OCI-LY3 (cell line): ENCODE measurements at regions not wholly inside any gene's neighbourhood (a gene's known extent, or its start where the extent isn't known, plus 50 kb on each side); places are given as distances from the start of the nearest gene placed in this dataset.

ENCODE experiments used
- EZH2phosphoT487 ChIP-seq: fragments of 200-600 bp; shearing (Covaris generic); IDR thresholded peaks from 2 replicates; pipeline ENCODE4 v1.6.1; 2018; ENCODE audit warnings: antibody characterized with exemption, mixed run types, low read depth
- TF ChIP-seq, protein P1 (sequence below): fragments of 200-600, 300-600 bp; sonication (generic); IDR thresholded peaks from 2 replicates; pipeline ENCODE4 v1.5.1; 2014; ENCODE audit warnings: antibody characterized with exemption, low read length, low read depth

DNA sequence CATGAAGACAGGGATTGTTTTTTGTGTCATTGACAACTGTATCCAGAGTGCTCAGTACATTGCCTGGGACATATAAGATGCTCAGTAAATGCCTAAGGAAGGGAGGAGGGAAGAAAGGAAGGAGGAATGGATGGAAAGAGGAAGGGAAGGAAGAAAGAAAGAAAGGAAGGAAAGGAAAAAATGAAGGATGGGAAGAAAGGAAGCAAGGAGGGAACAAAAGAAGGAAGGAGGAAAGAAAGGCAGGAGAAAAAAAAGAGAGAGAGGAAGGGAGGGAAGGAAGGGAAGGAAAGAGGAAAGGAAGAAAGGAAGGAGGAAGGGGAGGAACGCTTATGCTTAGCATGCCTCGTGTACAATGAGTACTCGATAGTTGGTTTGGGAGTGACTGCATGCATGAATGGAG, 514.7 kb downstream of the RPS24 start:
- TF ChIP-seq, protein P1, sequence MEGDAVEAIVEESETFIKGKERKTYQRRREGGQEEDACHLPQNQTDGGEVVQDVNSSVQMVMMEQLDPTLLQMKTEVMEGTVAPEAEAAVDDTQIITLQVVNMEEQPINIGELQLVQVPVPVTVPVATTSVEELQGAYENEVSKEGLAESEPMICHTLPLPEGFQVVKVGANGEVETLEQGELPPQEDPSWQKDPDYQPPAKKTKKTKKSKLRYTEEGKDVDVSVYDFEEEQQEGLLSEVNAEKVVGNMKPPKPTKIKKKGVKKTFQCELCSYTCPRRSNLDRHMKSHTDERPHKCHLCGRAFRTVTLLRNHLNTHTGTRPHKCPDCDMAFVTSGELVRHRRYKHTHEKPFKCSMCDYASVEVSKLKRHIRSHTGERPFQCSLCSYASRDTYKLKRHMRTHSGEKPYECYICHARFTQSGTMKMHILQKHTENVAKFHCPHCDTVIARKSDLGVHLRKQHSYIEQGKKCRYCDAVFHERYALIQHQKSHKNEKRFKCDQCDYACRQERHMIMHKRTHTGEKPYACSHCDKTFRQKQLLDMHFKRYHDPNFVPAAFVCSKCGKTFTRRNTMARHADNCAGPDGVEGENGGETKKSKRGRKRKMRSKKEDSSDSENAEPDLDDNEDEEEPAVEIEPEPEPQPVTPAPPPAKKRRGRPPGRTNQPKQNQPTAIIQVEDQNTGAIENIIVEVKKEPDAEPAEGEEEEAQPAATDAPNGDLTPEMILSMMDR = no peak
- no peak for TF ChIP-seq EZH2phosphoT487
